Trophoblast cell (in vitro differentiated cells and primary cell): ENCODE measurements at regions not wholly inside any gene's neighbourhood (a gene's known extent, or its start where the extent isn't known, plus 50 kb on each side); places are given as distances from the start of the nearest gene placed in this dataset.

Experiments used
- DNase-seq, 2 donors: peaks; one replicate each; pipeline ENCODE4 v3.0.0-alpha.2; 2016
- H2AFZ ChIP-seq: 2 replicates; pipeline ENCODE4 v1.6.1; 2013; ENCODE audit warnings: low read length, moderate library complexity, mild to moderate bottlenecking; ENCODE audit not compliant: insufficient read depth, poor library complexity
- H2AK5ac ChIP-seq: 2 replicates; pipeline ENCODE4 v1.6.1; 2013; ENCODE audit warnings: mild to moderate bottlenecking, low read length
- H2BK120ac ChIP-seq: 2 replicates; pipeline ENCODE4 v1.6.1; 2013; ENCODE audit warnings: low read length, mild to moderate bottlenecking, moderate library complexity; ENCODE audit not compliant: insufficient read depth, poor library complexity
- H2BK12ac ChIP-seq: 2 replicates; pipeline ENCODE4 v1.6.1; 2013; ENCODE audit warnings: mild to moderate bottlenecking, low read length, moderate library complexity
- H2BK5ac ChIP-seq: 2 replicates; pipeline ENCODE4 v1.6.1; 2013; ENCODE audit warnings: low read length, low read depth, moderate library complexity, mild to moderate bottlenecking; ENCODE audit not compliant: poor library complexity
- H3K14ac ChIP-seq: 2 replicates; pipeline ENCODE4 v1.6.1; 2013; ENCODE audit warnings: mild to moderate bottlenecking, low read length
- H3K18ac ChIP-seq: 2 replicates; pipeline ENCODE4 v1.6.1; 2013; ENCODE audit warnings: mild to moderate bottlenecking, low read length
- H3K23ac ChIP-seq: 2 replicates; pipeline ENCODE4 v1.6.1; 2013; ENCODE audit warnings: low read length
- H3K27ac ChIP-seq: 2 replicates; pipeline ENCODE4 v1.5.1; 2013; ENCODE audit warnings: low read depth, mild to moderate bottlenecking, inconsistent platforms, low read length, moderate library complexity
- H3K27me3 ChIP-seq: 2 replicates; pipeline ENCODE4 v1.6.1; 2013; ENCODE audit warnings: inconsistent platforms, mild to moderate bottlenecking, low read length, moderate library complexity; ENCODE audit not compliant: insufficient read depth
- H3K36me3 ChIP-seq, 2 experiments: 1 replicate in 1 of 2; 2 replicates in 1 of 2; pipeline ENCODE4 v1.6.1; 2013; ENCODE audit warnings: low read length in 2 of 2, mild to moderate bottlenecking in 2 of 2, moderate library complexity in 1 of 2; ENCODE audit not compliant: insufficient read depth in 2 of 2, control insufficient read depth in 1 of 2
- H3K4ac ChIP-seq: 2 replicates; pipeline ENCODE4 v1.6.1; 2013; ENCODE audit warnings: low read depth, mild to moderate bottlenecking, low read length, moderate library complexity
- H3K4me1 ChIP-seq, 2 experiments: 1 replicate in 1 of 2; 2 replicates in 1 of 2; pipeline ENCODE4 v1.6.1; 2013; ENCODE audit warnings: low read length in 2 of 2, mild to moderate bottlenecking in 2 of 2, moderate library complexity in 1 of 2; ENCODE audit not compliant: insufficient read depth in 2 of 2, control insufficient read depth in 1 of 2
- H3K4me2 ChIP-seq: 2 replicates; pipeline ENCODE4 v1.6.1; 2013; ENCODE audit warnings: inconsistent platforms, mild to moderate bottlenecking, low read length, moderate library complexity
- H3K4me3 ChIP-seq: 2 replicates; pipeline ENCODE4 v1.5.1; 2013; ENCODE audit warnings: mild to moderate bottlenecking, low read depth, low read length, inconsistent platforms
- H3K79me1 ChIP-seq: one replicate; pipeline ENCODE4 v1.6.1; 2013; ENCODE audit warnings: low read length
- H3K79me2 ChIP-seq: 2 replicates; pipeline ENCODE4 v1.6.1; 2013; ENCODE audit warnings: low read length, mild to moderate bottlenecking; ENCODE audit not compliant: control insufficient read depth, insufficient read depth, poor library complexity
- H3K9ac ChIP-seq: 2 replicates; pipeline ENCODE4 v1.6.1; 2013; ENCODE audit warnings: mild to moderate bottlenecking, low read length
- H3K9me3 ChIP-seq: 2 replicates; pipeline ENCODE4 v1.6.1; 2013; ENCODE audit warnings: low read depth, mild to moderate bottlenecking, control low read depth, inconsistent platforms, low read length; ENCODE audit not compliant: insufficient read depth
- H4K12ac ChIP-seq: 2 replicates; pipeline ENCODE4 v1.6.1; 2013; ENCODE audit warnings: low read depth, mild to moderate bottlenecking, low read length, moderate library complexity
- H4K8ac ChIP-seq: 2 replicates; pipeline ENCODE4 v1.6.1; 2013; ENCODE audit warnings: low read depth, mild to moderate bottlenecking, low read length, moderate library complexity
- H4K91ac ChIP-seq: one replicate; pipeline ENCODE4 v1.6.1; 2013; ENCODE audit warnings: low read depth, mild to moderate bottlenecking, low read length, moderate library complexity
- whole genome bisulfite sequencing: extraction: QIAGEN DNeasy Blood & Tissue Kit; methylation state at CpG from one replicate; pipeline ENCODE4 v1.1.7; 2013; ENCODE audit warnings: missing lambda C conversion rate; ENCODE audit not compliant: insufficient read length, insufficient coverage; ENCODE audit errors: extremely low coverage; 5-methylcytosine and 5-hydroxymethylcytosine counted together

DNA sequence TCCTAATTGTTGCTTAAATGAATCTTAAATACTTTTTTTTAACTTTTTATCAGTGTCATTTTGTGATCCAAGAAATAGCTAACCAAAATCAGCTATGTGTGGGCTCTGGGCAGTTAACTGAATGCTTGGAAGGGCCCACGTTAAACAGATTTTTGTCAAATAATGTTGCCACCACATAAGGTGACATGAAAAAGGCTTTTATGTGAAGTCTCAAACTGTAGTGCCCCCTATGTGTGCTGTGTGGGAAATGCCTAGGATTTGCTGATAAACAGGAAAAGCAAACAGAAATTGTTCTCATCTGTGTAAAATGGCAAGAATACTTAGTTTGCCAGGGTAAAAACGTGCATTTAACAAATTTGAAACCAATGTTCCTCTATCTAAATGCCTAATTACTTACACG is 242.2 kb downstream of the ZNF516 start:
- Histone ChIP-seq H2AFZ (no peak overlapping the region), H3K23ac (no peak overlapping the region), H3K36me3 (no peaks in the 10 kb centered on the region), H3K9ac (no peak overlapping the region), H3K9me3 (no peaks in the 10 kb centered on the region), H3K4ac (no peak overlapping the region), H3K4me1 (no peaks in the 10 kb centered on the region), H3K79me2 (no peaks in the 10 kb centered on the region), H3K79me1 (no peaks in the 10 kb centered on the region), H3K27ac (no peak overlapping the region), H3K18ac (no peak overlapping the region), H4K91ac (no peak overlapping the region), H3K14ac (no peak overlapping the region), H2BK12ac (no peak overlapping the region), H4K8ac (no peak overlapping the region), H3K4me2 (no peak overlapping the region), H2BK5ac (no peak overlapping the region), H3K27me3 (no peaks in the 10 kb centered on the region), H3K4me3 (no peak overlapping the region), H4K12ac (no peak overlapping the region), H2AK5ac (no peak overlapping the region), H2BK120ac (no peak overlapping the region)
- 100% methylated on average over 1 of the region's 3 CpGs for WGBS
- DNase-seq: no peak

DNA sequence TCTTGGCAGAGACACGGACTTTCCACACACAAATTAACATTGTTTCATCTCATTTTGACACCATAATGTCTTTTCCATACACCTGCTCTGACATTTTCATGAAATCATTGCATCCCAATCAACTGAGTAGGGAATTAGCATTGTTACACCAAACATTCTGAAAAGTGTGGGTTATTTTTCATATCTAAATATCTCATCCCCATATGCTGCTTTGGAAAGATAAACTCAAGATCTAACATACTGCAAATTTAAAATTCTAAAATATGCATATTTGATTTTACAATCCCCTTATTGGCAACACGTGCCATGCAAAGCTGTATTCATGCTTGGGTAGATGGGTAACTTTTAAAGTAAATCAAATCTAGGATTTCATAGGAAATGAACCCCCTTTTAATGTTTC is 242.9 kb downstream of the ZNF516 start:
- no peak overlapping the region for H4K91ac ChIP-seq
- H3K27ac ChIP-seq: no peak overlapping the region
- no peak overlapping the region for H2AK5ac ChIP-seq
- no peak overlapping the region for H3K4me2 ChIP-seq
- H3K27me3 ChIP-seq: no peaks in the 10 kb centered on the region
- H2BK120ac ChIP-seq: no peak overlapping the region
- no peaks in the 10 kb centered on the region for H3K79me1 ChIP-seq
- H3K9me3 ChIP-seq: no peaks in the 10 kb centered on the region
- no peak overlapping the region for H2BK5ac ChIP-seq
- no CpG with 5 or more reads among the region's 2 CpGs for WGBS
- H2AFZ ChIP-seq: no peak overlapping the region
- H3K18ac ChIP-seq: no peak overlapping the region
- no peak overlapping the region for H3K14ac ChIP-seq
- H3K23ac ChIP-seq: no peak overlapping the region
- no peak overlapping the region for H2BK12ac ChIP-seq
- no peaks in the 10 kb centered on the region for H3K79me2 ChIP-seq
- H3K9ac ChIP-seq: no peak overlapping the region
- H3K4me1 ChIP-seq: no peaks in the 10 kb centered on the region
- no peak overlapping the region for H3K4me3 ChIP-seq
- no peak overlapping the region for H4K8ac ChIP-seq
- DNase-seq: no peak
- no peak overlapping the region for H4K12ac ChIP-seq
- no peaks in the 10 kb centered on the region for H3K36me3 ChIP-seq
- no peak overlapping the region for H3K4ac ChIP-seq

DNA sequence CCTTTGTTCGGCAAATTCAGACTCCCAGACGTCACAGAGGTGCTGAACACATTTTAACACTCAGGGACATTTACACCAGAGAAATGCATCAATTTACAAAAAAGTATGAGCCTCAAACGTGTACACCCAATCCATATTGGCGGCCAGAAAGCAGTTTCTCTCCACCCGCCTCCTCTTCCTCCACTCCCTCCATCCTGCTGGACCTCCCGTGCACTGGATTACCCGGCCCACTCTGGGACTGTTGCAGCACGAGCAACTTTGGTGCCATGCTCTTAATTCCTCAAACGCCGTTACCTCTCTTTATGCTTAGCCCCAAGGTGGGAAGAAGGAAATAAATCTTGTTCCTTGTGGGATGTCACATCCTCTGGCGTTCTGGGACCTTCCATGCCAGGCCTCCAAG is 243.4 kb downstream of the ZNF516 start:
- Histone ChIP-seq H3K4ac (no peak overlapping the region), H4K12ac (no peak overlapping the region), H3K4me1 (no peaks in the 10 kb centered on the region), H3K79me2 (no peaks in the 10 kb centered on the region), H3K9me3 (no peaks in the 10 kb centered on the region), H3K4me3 (no peak overlapping the region), H3K79me1 (no peaks in the 10 kb centered on the region), H3K4me2 (no peak overlapping the region), H3K27ac (no peak overlapping the region), H2AFZ (no peak overlapping the region), H3K14ac (no peak overlapping the region), H2BK12ac (no peak overlapping the region), H3K9ac (no peak overlapping the region), H2BK120ac (no peak overlapping the region), H2AK5ac (no peak overlapping the region), H3K23ac (no peak overlapping the region), H3K36me3 (no peaks in the 10 kb centered on the region), H4K91ac (no peak overlapping the region), H4K8ac (no peak overlapping the region), H2BK5ac (no peak overlapping the region), H3K18ac (no peak overlapping the region), H3K27me3 (no peaks in the 10 kb centered on the region)
- WGBS: no CpG with 5 or more reads among the region's 11 CpGs
- no peak for DNase-seq

DNA sequence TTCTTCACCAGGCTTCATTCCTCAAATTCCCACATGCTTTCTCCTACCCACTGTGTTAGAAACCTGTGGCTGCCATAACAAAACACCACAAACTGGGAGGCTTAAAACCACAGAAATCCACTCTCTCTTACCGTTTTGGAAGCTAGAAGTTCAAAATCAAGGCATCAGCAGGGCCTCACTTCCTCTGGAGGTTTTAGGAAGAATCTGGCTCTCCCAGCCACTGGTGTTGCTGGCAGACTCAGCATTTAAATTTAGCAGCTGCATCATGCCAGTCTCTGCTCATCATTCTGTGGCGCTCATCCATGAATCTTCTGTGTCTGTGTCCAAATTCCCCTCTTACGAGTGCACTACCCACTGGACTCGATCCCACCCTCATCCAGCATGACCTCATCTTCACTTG is 248.5 kb downstream of the ZNF516 start:
- H3K23ac ChIP-seq: no peak overlapping the region
- H2BK5ac ChIP-seq: no peak overlapping the region
- H2AK5ac ChIP-seq: no peak overlapping the region
- H3K36me3 ChIP-seq: no peaks in the 10 kb centered on the region
- no peak overlapping the region for H3K27ac ChIP-seq
- no peak overlapping the region for H4K91ac ChIP-seq
- no peak overlapping the region for H4K12ac ChIP-seq
- WGBS: no CpG with 5 or more reads among the region's 4 CpGs
- H3K14ac ChIP-seq: no peak overlapping the region
- no peak overlapping the region for H3K4me2 ChIP-seq
- no peaks in the 10 kb centered on the region for H3K27me3 ChIP-seq
- no peak overlapping the region for H3K18ac ChIP-seq
- H2BK120ac ChIP-seq: no peak overlapping the region
- H2BK12ac ChIP-seq: no peak overlapping the region
- no peak overlapping the region for H4K8ac ChIP-seq
- H3K79me2 ChIP-seq: no peaks in the 10 kb centered on the region
- H3K4me1 ChIP-seq: no peaks in the 10 kb centered on the region
- no peak for DNase-seq
- H3K4me3 ChIP-seq: no peak overlapping the region
- H3K79me1 ChIP-seq: no peaks in the 10 kb centered on the region
- no peak overlapping the region for H3K4ac ChIP-seq
- H2AFZ ChIP-seq: no peak overlapping the region
- no peaks in the 10 kb centered on the region for H3K9me3 ChIP-seq
- no peak overlapping the region for H3K9ac ChIP-seq
